DND-41 (cell line): ENCODE measurements at regions not wholly inside any gene's neighbourhood (a gene's known extent, or its start where the extent isn't known, plus 50 kb on each side); places are given as distances from the start of the nearest gene placed in this dataset.

Experiments
- ATAC-seq: fragments of 200-7000 bp; cut with Tn5 transposase; 3 replicates; pipeline ENCODE4 v1.9.1; 2021; ENCODE audit warnings: low read depth; ENCODE audit not compliant: insufficient read depth
- DNase-seq: peaks from one replicate; pipeline ENCODE4 v3.0.0-alpha.2; 2020
- H2AFZ ChIP-seq: 2 replicates; pipeline ENCODE4 v1.6.0; 2012; ENCODE audit warnings: low read depth, low read length
- H3K27ac ChIP-seq: 2 replicates; pipeline ENCODE4 v1.5.1; 2012; ENCODE audit warnings: low read length, inconsistent platforms
- H3K27me3 ChIP-seq: fragments of 200-600 bp; sonication (generic); 2 replicates; pipeline ENCODE4 v1.6.0; 2012; ENCODE audit warnings: low read length, mild to moderate bottlenecking, inconsistent platforms; ENCODE audit not compliant: insufficient read depth, poor library complexity
- H3K36me3 ChIP-seq: 2 replicates; pipeline ENCODE4 v1.5.1; 2012; ENCODE audit warnings: low read length, inconsistent platforms; ENCODE audit not compliant: insufficient read depth
- H3K4me1 ChIP-seq: 2 replicates; pipeline ENCODE4 v1.5.1; 2012; ENCODE audit warnings: mild to moderate bottlenecking, low read length; ENCODE audit not compliant: insufficient read depth
- H3K4me2 ChIP-seq: 2 replicates; pipeline ENCODE4 v1.6.0; 2012; ENCODE audit warnings: mild to moderate bottlenecking, moderate library complexity, low read length, inconsistent platforms; ENCODE audit not compliant: insufficient read depth
- H3K4me3 ChIP-seq, 2 experiments: fragments of 200-600 bp in 1 of 2; shearing (Covaris generic) in 1 of 2; 2 replicates each; pipeline ENCODE4 v1.5.1; 2012 to 2016; ENCODE audit warnings: inconsistent platforms in 2 of 2, low read length in 2 of 2, mild to moderate bottlenecking in 2 of 2, low read depth in 1 of 2, moderate library complexity in 1 of 2
- H3K79me2 ChIP-seq: 2 replicates; pipeline ENCODE4 v1.6.0; 2012; ENCODE audit warnings: low read length, inconsistent platforms; ENCODE audit not compliant: insufficient read depth
- H3K9ac ChIP-seq: 2 replicates; pipeline ENCODE4 v1.6.0; 2012; ENCODE audit warnings: low read depth, mild to moderate bottlenecking, inconsistent platforms, low read length, moderate library complexity
- H3K9me3 ChIP-seq: 2 replicates; pipeline ENCODE4 v1.5.1; 2012; ENCODE audit warnings: low read length, moderate library complexity, mild to moderate bottlenecking, inconsistent platforms; ENCODE audit not compliant: insufficient read depth, severe bottlenecking
- H4K20me1 ChIP-seq: 2 replicates; pipeline ENCODE4 v1.6.0; 2012; ENCODE audit warnings: low read length; ENCODE audit not compliant: insufficient read depth
- EZH2 ChIP-seq: IDR thresholded peaks from 3 replicates; pipeline ENCODE4 v1.6.1; 2012; ENCODE audit warnings: borderline replicate concordance, low read depth, mild to moderate bottlenecking, moderate library complexity, low read length, inconsistent platforms; ENCODE audit not compliant: severe bottlenecking
- TF ChIP-seq, protein P1 (sequence below): IDR thresholded peaks from 2 replicates; pipeline ENCODE4 v1.5.1; 2012; ENCODE audit warnings: borderline replicate concordance, low read length, moderate library complexity, mild to moderate bottlenecking; ENCODE audit not compliant: poor library complexity, severe bottlenecking; ENCODE audit errors: extremely low read depth

DNA sequence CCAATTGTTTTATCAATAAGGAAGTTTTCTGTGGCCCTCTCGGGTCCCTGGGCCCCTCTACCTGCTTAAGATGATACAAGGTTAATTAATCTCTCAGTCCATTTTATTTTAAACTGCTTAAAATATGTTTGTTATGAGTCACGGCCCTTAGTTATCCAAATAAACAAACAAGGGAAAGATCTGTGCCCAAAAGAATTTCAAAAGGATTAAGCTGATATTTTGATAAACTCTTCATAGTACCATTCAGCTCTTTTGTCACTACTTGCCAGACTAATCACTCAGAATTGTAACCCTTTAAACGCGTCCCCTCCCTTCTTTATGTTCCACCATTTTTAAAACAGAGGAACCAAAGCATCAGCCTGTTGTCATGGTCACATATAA, 144.7 kb upstream of the STK17B start:
- Histone ChIP-seq H3K27me3 (no peaks in the 10 kb centered on the region), H3K79me2 (no peaks in the 10 kb centered on the region), H3K4me2 (no peak overlapping the region), H3K9ac (no peak overlapping the region), H2AFZ (no peak overlapping the region), H3K4me1 (no peaks in the 10 kb centered on the region), H3K27ac (no peak overlapping the region), H3K36me3 (no peaks in the 10 kb centered on the region), H3K9me3 (no peaks in the 10 kb centered on the region), H4K20me1 (no peaks in the 10 kb centered on the region), H3K4me3 (no peak overlapping the region)
- no peak for DNase-seq
- no peak for ATAC-seq
- TF ChIP-seq EZH2 = no peak
- TF ChIP-seq, protein P1, sequence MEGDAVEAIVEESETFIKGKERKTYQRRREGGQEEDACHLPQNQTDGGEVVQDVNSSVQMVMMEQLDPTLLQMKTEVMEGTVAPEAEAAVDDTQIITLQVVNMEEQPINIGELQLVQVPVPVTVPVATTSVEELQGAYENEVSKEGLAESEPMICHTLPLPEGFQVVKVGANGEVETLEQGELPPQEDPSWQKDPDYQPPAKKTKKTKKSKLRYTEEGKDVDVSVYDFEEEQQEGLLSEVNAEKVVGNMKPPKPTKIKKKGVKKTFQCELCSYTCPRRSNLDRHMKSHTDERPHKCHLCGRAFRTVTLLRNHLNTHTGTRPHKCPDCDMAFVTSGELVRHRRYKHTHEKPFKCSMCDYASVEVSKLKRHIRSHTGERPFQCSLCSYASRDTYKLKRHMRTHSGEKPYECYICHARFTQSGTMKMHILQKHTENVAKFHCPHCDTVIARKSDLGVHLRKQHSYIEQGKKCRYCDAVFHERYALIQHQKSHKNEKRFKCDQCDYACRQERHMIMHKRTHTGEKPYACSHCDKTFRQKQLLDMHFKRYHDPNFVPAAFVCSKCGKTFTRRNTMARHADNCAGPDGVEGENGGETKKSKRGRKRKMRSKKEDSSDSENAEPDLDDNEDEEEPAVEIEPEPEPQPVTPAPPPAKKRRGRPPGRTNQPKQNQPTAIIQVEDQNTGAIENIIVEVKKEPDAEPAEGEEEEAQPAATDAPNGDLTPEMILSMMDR = no peak

GRCh38 chr2:196318517-196319377, 147.4 kb upstream of the STK17B start:
- no peak overlapping the region for H3K9ac ChIP-seq
- no peak overlapping the region for H3K4me3 ChIP-seq
- no peaks in the 10 kb centered on the region for H3K9me3 ChIP-seq
- H2AFZ ChIP-seq = no peak overlapping the region
- ATAC-seq = no peak
- no peaks in the 10 kb centered on the region for H3K36me3 ChIP-seq
- H3K4me2 ChIP-seq = no peak overlapping the region
- no peaks in the 10 kb centered on the region for H3K27me3 ChIP-seq
- H3K79me2 ChIP-seq = no peaks in the 10 kb centered on the region
- H3K4me1 ChIP-seq = no peaks in the 10 kb centered on the region
- TF ChIP-seq, protein P1 = no peak
- no peak for TF ChIP-seq EZH2
- DNase-seq = no peak
- no peak overlapping the region for H3K27ac ChIP-seq
- no peaks in the 10 kb centered on the region for H4K20me1 ChIP-seq

DNA sequence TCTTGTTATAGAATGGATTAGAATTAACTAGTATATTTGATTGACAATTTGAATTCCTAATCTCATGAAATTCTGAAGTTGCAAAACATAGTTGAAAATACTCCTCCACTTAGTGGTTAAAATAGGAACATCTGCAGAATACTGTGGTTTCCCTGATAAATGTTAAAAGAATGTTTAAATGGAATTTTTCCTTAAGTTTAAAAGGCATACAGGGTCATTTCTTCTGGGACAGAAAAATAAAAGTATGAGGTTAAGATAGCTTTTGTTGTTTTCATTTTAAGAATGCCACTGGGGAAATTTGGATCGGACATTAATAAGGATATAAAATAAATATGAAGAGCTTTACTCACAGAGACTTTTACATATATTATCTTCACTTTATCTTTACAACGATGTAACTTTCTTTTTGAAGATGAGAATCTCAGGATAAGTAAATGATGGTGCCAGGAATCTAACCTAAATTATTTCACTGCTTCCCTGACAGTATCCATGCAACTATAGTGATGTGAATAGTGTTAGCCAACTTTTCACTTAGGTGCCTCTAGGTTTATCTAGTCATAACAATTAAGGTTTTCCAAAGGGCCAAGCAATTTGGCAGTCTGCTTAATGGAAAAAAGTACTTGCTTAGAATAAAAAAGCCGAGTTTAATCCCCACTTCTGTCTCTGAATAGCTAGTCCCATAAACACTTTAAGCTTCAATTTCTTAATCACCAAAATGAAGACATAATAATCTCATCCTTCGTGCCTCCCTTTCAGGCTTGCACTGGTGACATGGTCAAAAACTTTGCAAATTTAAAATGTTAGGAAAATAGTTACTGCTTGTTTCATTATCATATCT, 151.8 kb upstream of the STK17B start:
- TF ChIP-seq, protein P1 = peak; percentile 22
- no peak for TF ChIP-seq EZH2
- Histone ChIP-seq H3K4me3 (no peak overlapping the region), H3K36me3 (no peaks in the 10 kb centered on the region), H3K4me1 (no peaks in the 10 kb centered on the region), H3K27ac (no peak overlapping the region), H4K20me1 (no peaks in the 10 kb centered on the region), H3K4me2 (no peak overlapping the region), H3K9ac (no peak overlapping the region), H3K79me2 (no peaks in the 10 kb centered on the region), H3K27me3 (no peaks in the 10 kb centered on the region), H3K9me3 (no peaks in the 10 kb centered on the region), H2AFZ (no peak overlapping the region)
- DNase-seq = no peak
- ATAC-seq = no peak
